Stomach (tissue), 8 donors: ENCODE measurements at regions not wholly inside any gene's neighbourhood (a gene's known extent, or its start where the extent isn't known, plus 50 kb on each side); places are given as distances from the start of the nearest gene placed in this dataset.

Source experiments
- DNase-seq, 2 donors: peaks; one replicate each; pipeline versions ENCODE4 v3.0.0 to v3.0.0-alpha.2; 2013 to 2019
- H3K27ac ChIP-seq, 5 donors: fragments of 200-600 bp in 4 of 5; sonication (generic) in 4 of 5; one replicate each; pipeline ENCODE4 v1.5.1; 2013 to 2019; ENCODE audit warnings: mild to moderate bottlenecking in 1 of 5, moderate library complexity in 1 of 5
- H3K27me3 ChIP-seq, 3 donors: fragments of 200-600 bp; sonication (generic); one replicate each; pipeline ENCODE4 v1.5.1; 2017 to 2019; ENCODE audit warnings: mixed run types in 1 of 3
- H3K36me3 ChIP-seq, 4 donors: fragments of 200-600 bp; sonication (generic); 1 replicate in 3 of 4; 2 replicates in 1 of 4; pipeline ENCODE4 v1.5.1; 2016 to 2019
- H3K4me1 ChIP-seq, 4 donors: fragments of 200-600 bp; sonication (generic); one replicate each; pipeline ENCODE4 v1.5.1; 2016 to 2019
- H3K4me3 ChIP-seq, 4 donors: fragments of 200-600 bp; sonication (generic) in 3 of 4; one replicate each; pipeline ENCODE4 v1.5.1; 2016 to 2019; ENCODE audit warnings: mild to moderate bottlenecking in 1 of 4
- H3K9me3 ChIP-seq, 4 donors: fragments of 200-600 bp; sonication (generic); one replicate each; pipeline ENCODE4 v1.5.1; 2016 to 2019
- EP300 ChIP-seq: sonication (generic); formaldehyde crosslinking; IDR thresholded peaks from one replicate; pipeline ENCODE4 v1.6.1; 2017; ENCODE audit warnings: antibody characterized with exemption
- POLR2A ChIP-seq, 4 donors: fragments of 450-650 bp; IDR thresholded peaks; one replicate each; pipeline ENCODE4 v1.6.1; 2016; ENCODE audit warnings: antibody characterized with exemption in 4 of 4, control low read depth in 2 of 4, mild to moderate bottlenecking in 1 of 4, moderate library complexity in 1 of 4
- POLR2AphosphoS5 ChIP-seq, 3 donors: sonication (generic); formaldehyde crosslinking; IDR thresholded peaks; one replicate each; pipeline ENCODE4 v1.6.1; 2016; ENCODE audit warnings: antibody characterized with exemption in 3 of 3
- WGBS, 5 donors: extraction: QIAGEN DNeasy Blood & Tissue Kit in 3 of 5; methylation state at CpG; one replicate each; pipeline versions ENCODE4 v1.1.5 to v1.1.7; 2013 to 2018; 5-methylcytosine and 5-hydroxymethylcytosine counted together
- intact Hi-C: fragments of 100-400 bp; cut with DNase I; formaldehyde crosslinking; loops from one replicate; pipeline ENCODE4 v1.15.1; 2023; ENCODE audit warnings: low total_unique reads
- TF ChIP-seq, protein P1 (sequence below), 7 experiments: fragments of 450-650 bp in 4 of 7; fragments of 200-600 bp in 3 of 7; sonication (generic) in 3 of 7; IDR thresholded peaks; one replicate each; pipeline ENCODE4 v1.5.1; 2016 to 2019; ENCODE audit warnings: antibody characterized with exemption in 7 of 7, control low read depth in 2 of 7, mild to moderate bottlenecking in 1 of 7
- donor health status: healthy with polysubstance abuse.
- donor health status: Bipolar disorder and iron deficiency.
- donor health status: healthy.

DNA sequence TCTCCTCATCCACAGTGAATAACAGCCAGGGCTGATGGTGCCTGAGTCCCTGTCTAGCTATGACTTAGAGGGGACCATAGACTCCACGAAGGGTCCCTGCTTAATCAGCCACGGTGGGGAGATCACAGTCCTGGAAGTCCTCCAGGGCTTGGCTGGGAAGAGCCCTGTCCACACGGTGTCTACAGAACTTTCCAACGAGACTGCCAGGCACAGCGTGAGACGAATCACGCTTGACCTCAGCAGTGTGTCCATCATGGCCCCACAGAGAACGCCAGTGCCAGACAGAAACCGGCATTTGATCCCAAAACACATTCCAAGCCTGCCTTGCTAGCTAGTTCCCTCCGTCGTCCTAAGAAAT lies 143.4 kb downstream of the CRYBB2 start:
- DNase-seq, result no peak
- intact Hi-C loops, result no loop called here
- H3K27ac ChIP-seq, result no peak overlapping the region
- H3K4me3 ChIP-seq, result no peak overlapping the region
- WGBS, 5 donors, result 65 to 86% (median 82%) methylated on average over 9 to 11 of the region's 11 CpGs
- H3K4me1 ChIP-seq, result peaks cover 26 to 45% (median 38%) of the 10 kb centered on the region in 4 donors
- no peaks in the 10 kb centered on the region for H3K9me3 ChIP-seq
- no peaks in the 10 kb centered on the region for H3K27me3 ChIP-seq
- H3K36me3 ChIP-seq, result peaks cover 13 to 34% (median 30%) of the 10 kb centered on the region in 4 donors
- TF ChIP-seq POLR2AphosphoS5 (IDR thresholded peaks at IDR 0.05), result no peak
- TF ChIP-seq POLR2A (IDR thresholded peaks at IDR 0.05), result no peak

DNA sequence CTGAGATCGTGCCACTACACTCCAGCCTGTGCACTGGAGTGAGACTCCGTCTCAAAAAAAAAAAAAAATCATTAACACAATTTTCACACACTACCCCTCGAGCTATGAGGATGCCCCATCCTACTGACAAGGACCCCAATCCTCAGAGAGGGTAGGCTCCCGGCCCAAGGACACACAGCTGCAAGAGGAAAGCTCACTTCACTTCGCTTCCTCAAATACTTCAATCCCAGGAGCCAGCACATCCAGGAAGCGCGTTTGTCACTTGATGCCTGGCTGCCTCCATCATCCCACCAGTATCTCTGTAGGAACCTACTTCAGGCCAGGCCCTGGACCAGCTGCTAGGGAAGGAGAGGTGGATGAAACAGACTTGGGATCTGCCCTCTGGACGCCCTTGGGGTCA lies 144.0 kb downstream of the CRYBB2 start:
- Histone ChIP-seq H3K36me3 (peaks cover 12 to 28% (median 24%) of the 10 kb centered on the region in 4 donors), H3K27me3 (no peaks in the 10 kb centered on the region), H3K4me1 (peaks cover 26 to 50% (median 40%) of the 10 kb centered on the region in 4 donors), H3K9me3 (no peaks in the 10 kb centered on the region), H3K27ac (no peak overlapping the region), H3K4me3 (no peak overlapping the region)
- intact Hi-C loops, result no loop called here
- TF ChIP-seq, protein P1, sequence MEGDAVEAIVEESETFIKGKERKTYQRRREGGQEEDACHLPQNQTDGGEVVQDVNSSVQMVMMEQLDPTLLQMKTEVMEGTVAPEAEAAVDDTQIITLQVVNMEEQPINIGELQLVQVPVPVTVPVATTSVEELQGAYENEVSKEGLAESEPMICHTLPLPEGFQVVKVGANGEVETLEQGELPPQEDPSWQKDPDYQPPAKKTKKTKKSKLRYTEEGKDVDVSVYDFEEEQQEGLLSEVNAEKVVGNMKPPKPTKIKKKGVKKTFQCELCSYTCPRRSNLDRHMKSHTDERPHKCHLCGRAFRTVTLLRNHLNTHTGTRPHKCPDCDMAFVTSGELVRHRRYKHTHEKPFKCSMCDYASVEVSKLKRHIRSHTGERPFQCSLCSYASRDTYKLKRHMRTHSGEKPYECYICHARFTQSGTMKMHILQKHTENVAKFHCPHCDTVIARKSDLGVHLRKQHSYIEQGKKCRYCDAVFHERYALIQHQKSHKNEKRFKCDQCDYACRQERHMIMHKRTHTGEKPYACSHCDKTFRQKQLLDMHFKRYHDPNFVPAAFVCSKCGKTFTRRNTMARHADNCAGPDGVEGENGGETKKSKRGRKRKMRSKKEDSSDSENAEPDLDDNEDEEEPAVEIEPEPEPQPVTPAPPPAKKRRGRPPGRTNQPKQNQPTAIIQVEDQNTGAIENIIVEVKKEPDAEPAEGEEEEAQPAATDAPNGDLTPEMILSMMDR (IDR thresholded peaks at IDR 0.05), result no peak
- TF ChIP-seq POLR2A (IDR thresholded peaks at IDR 0.05), result no peak
- DNase-seq, result no peak
- 87 to 94% (median 91%) methylated on average over 8 of the region's 8 CpGs for WGBS, 5 donors

DNA sequence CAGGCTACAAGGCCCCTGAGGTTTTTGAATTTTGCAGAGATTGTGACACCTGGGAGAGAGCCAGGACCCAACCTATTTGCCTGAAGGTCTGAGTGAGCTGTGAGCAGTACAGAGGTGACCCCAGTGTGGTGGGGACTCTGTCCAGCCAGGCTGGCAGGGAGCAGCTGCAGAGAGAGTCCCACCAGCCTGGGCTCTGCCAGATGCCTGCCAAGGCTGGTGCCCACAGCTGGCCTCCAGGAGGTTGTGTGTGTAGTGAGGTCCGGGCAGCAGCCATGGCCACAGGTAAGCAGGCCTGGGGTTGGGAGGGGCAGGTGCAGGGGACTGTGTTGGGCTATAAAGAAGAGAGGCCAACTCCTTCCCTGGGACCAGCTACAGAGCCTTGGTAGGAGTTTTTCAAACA lies 144.8 kb downstream of the CRYBB2 start:
- peaks cover 26 to 52% (median 42%) of the 10 kb centered on the region in 4 donors for H3K4me1 ChIP-seq
- peak overlapping the region in 1 of 4 donors; percentile 0 for H3K4me3 ChIP-seq
- H3K36me3 ChIP-seq, result peaks cover 8 to 20% (median 16%) of the 10 kb centered on the region in 4 donors
- no peaks in the 10 kb centered on the region for H3K9me3 ChIP-seq
- DNase-seq, result no peak
- WGBS, 5 donors, result 29 to 60% (median 36%) methylated on average over 1 of the region's 1 CpG
- intact Hi-C loops, result no loop called here
- H3K27ac ChIP-seq, result peak overlapping the region in 1 of 5 donors; percentile 55
- H3K27me3 ChIP-seq, result no peaks in the 10 kb centered on the region
- TF ChIP-seq POLR2A (IDR thresholded peaks at IDR 0.05) (no peak), POLR2AphosphoS5 (IDR thresholded peaks at IDR 0.05) (no peak), EP300 (no peak)
- TF ChIP-seq, protein P1 (IDR thresholded peaks at IDR 0.05), result no peak

DNA sequence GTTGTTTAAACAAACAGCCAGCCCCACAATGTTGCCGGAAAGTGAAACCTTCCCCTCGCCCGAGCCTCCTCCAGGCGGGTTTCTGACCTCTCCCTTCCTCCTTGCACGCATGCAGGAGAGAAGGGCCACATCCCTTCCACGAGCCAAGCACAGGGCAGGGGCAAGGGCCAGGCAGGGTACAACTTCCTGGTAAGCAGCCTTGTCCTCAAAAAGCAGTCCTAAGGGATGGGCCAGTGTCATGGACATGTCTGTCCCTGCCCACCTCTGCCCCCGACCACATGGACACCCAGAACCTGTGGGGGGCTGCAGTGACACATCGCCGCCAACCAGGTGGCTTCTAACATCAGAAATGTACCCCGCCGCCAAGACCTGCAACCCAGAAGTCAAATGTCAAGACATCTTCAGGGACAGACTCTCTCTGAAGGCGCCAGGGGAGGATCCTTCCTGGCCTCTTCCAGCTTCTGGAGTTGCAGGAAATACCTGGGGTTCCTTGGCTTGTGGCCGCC lies 145.3 kb downstream of the CRYBB2 start:
- WGBS, 5 donors, result 56 to 74% (median 67%) methylated on average over 11 to 13 of the region's 13 CpGs
- H3K4me1 ChIP-seq, result peaks cover 26 to 52% (median 42%) of the 10 kb centered on the region in 4 donors
- H3K27me3 ChIP-seq, result no peaks in the 10 kb centered on the region
- H3K4me3 ChIP-seq, result peak overlapping the region in 1 of 4 donors; percentile 0
- H3K36me3 ChIP-seq, result peaks cover 3 to 15% (median 12%) of the 10 kb centered on the region in 4 donors
- H3K27ac ChIP-seq, result peak overlapping the region in 1 of 5 donors; percentile 55
- DNase-seq, result peak; percentile 54 to 58
- TF ChIP-seq, protein P1 (IDR thresholded peaks at IDR 0.05), result no peak
- no peak for TF ChIP-seq EP300
- no peak for TF ChIP-seq POLR2AphosphoS5 (IDR thresholded peaks at IDR 0.05)
- TF ChIP-seq POLR2A (IDR thresholded peaks at IDR 0.05), result no peak
- H3K9me3 ChIP-seq, result no peaks in the 10 kb centered on the region
- intact Hi-C loops, result no loop called here

DNA sequence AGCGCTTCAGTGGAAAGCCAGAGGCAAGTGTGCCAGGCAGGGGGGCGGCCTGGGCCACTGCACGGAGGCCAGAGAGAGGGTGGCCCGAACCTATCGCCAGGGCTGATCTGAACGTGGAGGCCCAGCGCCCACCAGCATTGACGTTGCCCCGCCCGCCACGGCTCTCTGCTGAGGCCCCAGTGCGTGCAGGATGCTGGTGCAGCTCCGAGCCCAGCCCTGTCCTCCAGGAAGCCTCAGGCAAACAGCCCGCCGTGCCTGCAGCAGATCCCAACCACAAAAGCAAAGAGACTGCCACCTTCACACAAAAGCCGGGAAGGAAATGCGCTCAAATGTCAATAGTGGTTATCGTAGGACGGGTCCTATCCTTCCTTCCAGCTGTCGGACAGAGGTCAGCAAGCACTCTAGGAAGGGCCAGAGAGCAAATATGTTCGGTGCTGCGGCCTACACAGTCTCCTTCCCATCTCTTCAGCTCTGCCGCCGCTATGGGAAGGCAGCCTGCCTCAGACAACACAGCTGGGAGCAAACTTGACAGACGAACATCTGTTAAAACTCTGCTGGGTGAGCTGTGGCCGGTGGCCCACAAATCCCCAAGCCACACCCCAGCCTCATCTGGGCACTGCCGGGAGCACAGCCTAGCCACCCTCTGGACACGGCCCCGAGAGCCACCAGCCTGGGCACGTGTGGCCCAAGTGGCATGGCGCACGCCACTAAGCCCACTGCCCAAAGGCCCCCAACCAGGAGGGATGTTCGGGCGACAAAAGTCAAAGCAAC lies 146.2 kb downstream of the CRYBB2 start:
- Histone ChIP-seq H3K4me1 (peaks cover 26 to 52% (median 42%) of the 10 kb centered on the region in 4 donors), H3K9me3 (no peaks in the 10 kb centered on the region), H3K27ac (peak overlapping the region in 1 of 5 donors; percentile 10), H3K4me3 (peak overlapping the region in 1 of 4 donors; percentile 3), H3K27me3 (no peaks in the 10 kb centered on the region), H3K36me3 (peaks cover 0 to 10% (median 7%) of the 10 kb centered on the region in 4 donors)
- 42 to 62% (median 48%) methylated on average over 13 to 34 of the region's 34 CpGs for WGBS, 5 donors
- TF ChIP-seq, protein P1 (IDR thresholded peaks at IDR 0.05), result no peak
- peak in 2 of 3 donors; percentile 43 to 54 for TF ChIP-seq POLR2AphosphoS5 (IDR thresholded peaks at IDR 0.05)
- intact Hi-C loops, result no loop called here
- peak; percentile 60 to 69 for DNase-seq
